Tibial nerve (tissue), 4 donors: ENCODE measurements at regions not wholly inside any gene's neighbourhood (a gene's known extent, or its start where the extent isn't known, plus 50 kb on each side); places are given as distances from the start of the nearest gene placed in this dataset.

Experiments used
- DNase-seq, 2 donors: peaks; one replicate each; pipeline ENCODE4 v3.0.0-alpha.2; 2019; ENCODE audit warnings: low spot score in 2 of 2
- H3K27ac ChIP-seq, 4 donors: fragments of 200-600 bp; sonication (generic) in 3 of 4; one replicate each; pipeline ENCODE4 v1.5.1; 2017 to 2019; ENCODE audit warnings: mild to moderate bottlenecking in 1 of 4
- H3K27me3 ChIP-seq, 2 donors: fragments of 200-600 bp; sonication (generic) in 1 of 2; one replicate each; pipeline versions ENCODE4 v1.5.1 to v1.6.0; 2017 to 2019
- H3K36me3 ChIP-seq, 3 donors: fragments of 200-600 bp; sonication (generic); one replicate each; pipeline ENCODE4 v1.5.1; 2018 to 2019
- H3K4me1 ChIP-seq, 4 donors: fragments of 200-600 bp; sonication (generic) in 3 of 4; one replicate each; pipeline ENCODE4 v1.5.1; 2017 to 2019
- H3K4me3 ChIP-seq, 4 donors: fragments of 200-600 bp; sonication (generic) in 3 of 4; one replicate each; pipeline ENCODE4 v1.5.1; 2017 to 2019; ENCODE audit warnings: mild to moderate bottlenecking in 1 of 4, moderate library complexity in 1 of 4
- H3K9me3 ChIP-seq, 4 donors: fragments of 200-600 bp; sonication (generic) in 3 of 4; one replicate each; pipeline ENCODE4 v1.5.1; 2017 to 2019
- CTCF ChIP-seq, 5 experiments: fragments of 200-600 bp in 3 of 5; fragments of 450-650 bp in 2 of 5; sonication (generic) in 3 of 5; IDR thresholded peaks; one replicate each; pipeline ENCODE4 v1.5.1; 2016 to 2019; ENCODE audit warnings: antibody characterized with exemption in 5 of 5, mild to moderate bottlenecking in 3 of 5, moderate library complexity in 2 of 5
- EP300 ChIP-seq, 2 donors: sonication (generic); formaldehyde crosslinking; IDR thresholded peaks; one replicate each; pipeline ENCODE4 v1.6.1; 2017; ENCODE audit warnings: antibody characterized with exemption in 2 of 2, mild to moderate bottlenecking in 1 of 2
- POLR2A ChIP-seq, 2 donors: fragments of 450-650 bp; IDR thresholded peaks; one replicate each; pipeline ENCODE4 v1.6.1; 2017; ENCODE audit warnings: antibody characterized with exemption in 2 of 2, mild to moderate bottlenecking in 2 of 2, moderate library complexity in 2 of 2
- WGBS, 2 donors: methylation state at CpG; one replicate each; pipeline ENCODE4 v1.1.5; 2018; 5-methylcytosine and 5-hydroxymethylcytosine counted together

DNA sequence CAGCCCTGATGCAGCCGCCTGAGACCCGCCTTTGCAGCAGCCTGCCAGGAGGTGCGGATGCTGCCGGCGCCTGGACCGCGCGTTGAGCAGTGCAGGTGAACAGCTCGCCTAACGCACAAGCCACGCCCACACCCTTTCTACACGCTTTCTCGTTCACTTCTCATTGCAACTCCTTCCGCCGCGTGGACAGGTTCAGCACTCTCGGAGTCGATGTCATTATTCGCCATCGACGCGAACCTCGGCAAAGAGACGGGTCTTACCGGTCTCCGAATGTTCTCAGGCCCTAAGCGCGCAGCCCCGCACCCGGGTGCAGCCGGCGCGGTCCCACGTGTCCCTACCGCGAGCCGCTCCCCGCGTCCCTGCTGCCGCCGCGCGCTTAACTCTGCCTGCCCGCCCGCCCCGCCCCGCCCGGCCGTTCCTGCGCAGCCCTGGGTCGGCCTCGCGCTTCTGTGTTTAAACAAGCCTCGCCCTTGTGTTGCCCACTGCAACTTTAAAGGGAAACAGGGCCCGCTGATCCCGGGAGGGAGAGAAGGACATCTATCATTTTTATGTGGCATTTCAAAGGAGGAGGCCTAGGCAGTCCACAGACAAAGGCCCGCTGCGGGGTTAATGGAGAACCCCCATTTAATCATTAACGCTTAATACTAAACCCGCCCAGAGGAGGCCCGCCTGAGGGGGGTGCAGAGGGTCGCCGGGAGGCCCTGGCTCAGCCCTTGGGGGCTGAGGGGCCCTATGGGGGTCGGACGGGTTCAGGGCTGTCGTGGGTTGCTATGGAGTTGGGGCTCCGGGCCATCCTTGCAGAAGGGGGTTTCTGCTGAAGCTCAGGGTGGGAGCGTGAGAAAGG is 128.5 kb downstream of the WDR11 start:
- Histone ChIP-seq H3K36me3 (no peaks in the 10 kb centered on the region), H3K27me3 (peaks cover 0 to 57% of the 10 kb centered on the region in 2 donors), H3K27ac (no peak overlapping the region), H3K9me3 (peaks cover 0 to 11% (median 0%) of the 10 kb centered on the region in 4 donors), H3K4me1 (peaks cover 0 to 18% (median 9%) of the 10 kb centered on the region in 4 donors), H3K4me3 (peak overlapping the region in 2 of 4 donors; percentile 12 to 38)
- TF ChIP-seq CTCF (IDR thresholded peaks at IDR 0.05) (no peak), POLR2A (IDR thresholded peaks at IDR 0.05) (no peak), EP300 (IDR thresholded peaks at IDR 0.05) (no peak)
- no peak for DNase-seq
- WGBS, 2 donors, result 5% methylated on average over 37 to 45 of the region's 68 CpGs

- 51 to 53% methylated on average over 18 of the region's 18 CpGs for WGBS, 2 donors
- Histone ChIP-seq H3K27ac (no peak overlapping the region), H3K36me3 (no peaks in the 10 kb centered on the region), H3K9me3 (peaks cover 0 to 2% (median 0%) of the 10 kb centered on the region in 4 donors), H3K4me1 (peaks cover 0 to 18% (median 9%) of the 10 kb centered on the region in 4 donors), H3K27me3 (peaks cover 0 to 51% of the 10 kb centered on the region in 2 donors), H3K4me3 (no peak overlapping the region)
- TF ChIP-seq POLR2A (IDR thresholded peaks at IDR 0.05) (no peak), CTCF (IDR thresholded peaks at IDR 0.05) (no peak), EP300 (IDR thresholded peaks at IDR 0.05) (no peak)
- DNase-seq, result no peak
Observed at GRCh38 chr10:120980279-120981255, 129.4 kb downstream of the WDR11 start.

DNA sequence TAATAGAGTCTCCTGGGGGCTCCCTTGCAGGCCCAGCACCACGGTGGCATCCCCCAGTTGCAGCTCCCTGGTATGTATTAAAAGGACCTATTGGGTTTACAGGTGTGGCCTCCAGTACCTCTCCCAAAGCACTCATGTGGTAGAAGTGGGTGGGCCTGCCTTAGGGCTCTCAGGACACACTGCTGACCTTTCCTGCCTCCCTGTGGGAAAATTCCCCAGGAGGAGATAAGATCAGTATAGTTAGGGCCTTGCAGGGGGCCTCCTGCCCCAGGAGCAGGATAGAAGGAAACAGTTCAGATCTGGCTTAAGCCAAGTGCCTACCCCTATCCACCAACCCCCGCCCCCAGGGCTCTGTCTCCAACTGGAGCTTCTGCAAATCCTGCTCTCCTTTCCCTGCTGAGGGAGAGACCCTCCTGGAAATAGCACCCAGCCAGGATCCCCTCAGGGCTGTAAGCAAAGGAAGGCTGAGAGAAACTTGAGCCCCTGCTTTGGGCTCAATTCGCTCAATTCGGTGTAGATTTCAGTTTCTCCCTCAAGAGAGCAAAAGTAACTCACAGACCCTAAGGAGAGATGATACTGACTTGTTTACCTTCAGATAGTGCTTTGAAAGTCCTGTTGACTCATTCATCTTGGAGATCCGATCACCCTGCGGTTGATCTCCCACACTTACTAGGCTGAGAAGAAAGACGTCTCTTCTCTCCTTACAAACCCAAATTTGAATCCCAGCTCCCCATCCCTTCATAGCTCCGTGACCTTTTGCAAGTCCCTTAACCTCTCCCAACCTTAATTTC is 130.6 kb downstream of the WDR11 start:
- Histone ChIP-seq H3K9me3 (peaks cover 0 to 2% (median 0%) of the 10 kb centered on the region in 4 donors), H3K27ac (no peak overlapping the region), H3K4me3 (no peak overlapping the region), H3K36me3 (no peaks in the 10 kb centered on the region), H3K27me3 (peaks cover 0 to 48% of the 10 kb centered on the region in 2 donors), H3K4me1 (peaks cover 0 to 18% (median 9%) of the 10 kb centered on the region in 4 donors)
- WGBS, 2 donors, result 70 to 76% methylated on average over 8 of the region's 8 CpGs
- TF ChIP-seq POLR2A (IDR thresholded peaks at IDR 0.05) (no peak), CTCF (IDR thresholded peaks at IDR 0.05) (no peak), EP300 (IDR thresholded peaks at IDR 0.05) (no peak)
- no peak for DNase-seq

- Histone ChIP-seq H3K4me1 (peaks cover 0 to 18% (median 9%) of the 10 kb centered on the region in 4 donors), H3K4me3 (no peak overlapping the region), H3K27ac (no peak overlapping the region), H3K9me3 (peaks cover 0 to 2% (median 0%) of the 10 kb centered on the region in 4 donors), H3K27me3 (peaks cover 0 to 43% of the 10 kb centered on the region in 2 donors), H3K36me3 (no peaks in the 10 kb centered on the region)
- TF ChIP-seq POLR2A (IDR thresholded peaks at IDR 0.05), result no peak
- TF ChIP-seq EP300 (IDR thresholded peaks at IDR 0.05), result no peak
- no peak for TF ChIP-seq CTCF (IDR thresholded peaks at IDR 0.05)
- 67% methylated on average over 3 of the region's 3 CpGs for WGBS, 2 donors
- DNase-seq, result no peak
Observed at GRCh38 chr10:120982507-120982906, 131.3 kb downstream of the WDR11 start.
